WI38 (cell line): ENCODE measurements at regions not wholly inside any gene's neighbourhood (a gene's known extent, or its start where the extent isn't known, plus 50 kb on each side); places are given as distances from the start of the nearest gene placed in this dataset.

Experiments
- H3K4me3 ChIP-seq: 2 replicates; pipeline ENCODE4 v1.5.1; 2011; ENCODE audit warnings: low read depth, mild to moderate bottlenecking, control low read depth, low read length
- TF ChIP-seq, protein P1 (sequence below): IDR thresholded peaks from 2 replicates; pipeline ENCODE4 v1.5.1; 2012; ENCODE audit warnings: low read depth, mild to moderate bottlenecking, control low read depth, low read length

DNA sequence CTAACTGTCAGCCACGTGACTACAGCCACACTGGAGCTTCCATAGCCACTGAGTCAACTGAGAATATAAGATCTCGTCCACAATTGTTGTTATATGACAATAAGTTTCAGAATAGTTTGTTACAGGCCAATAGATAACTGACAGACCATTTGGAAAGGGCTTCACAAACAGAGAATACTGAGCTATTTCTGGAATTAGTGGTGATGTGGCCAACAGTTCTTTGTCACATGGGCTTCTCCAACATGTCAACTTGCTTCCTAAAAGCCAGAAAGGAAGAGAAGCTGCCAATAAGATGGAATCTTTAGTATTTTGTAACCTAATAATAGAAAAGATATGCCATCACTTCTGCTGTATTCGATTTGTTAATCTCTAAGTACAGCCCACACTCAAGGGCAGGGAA, 1220.4 kb downstream of the CDH8 start:
- H3K4me3 ChIP-seq, result no peak overlapping the region
- TF ChIP-seq, protein P1, sequence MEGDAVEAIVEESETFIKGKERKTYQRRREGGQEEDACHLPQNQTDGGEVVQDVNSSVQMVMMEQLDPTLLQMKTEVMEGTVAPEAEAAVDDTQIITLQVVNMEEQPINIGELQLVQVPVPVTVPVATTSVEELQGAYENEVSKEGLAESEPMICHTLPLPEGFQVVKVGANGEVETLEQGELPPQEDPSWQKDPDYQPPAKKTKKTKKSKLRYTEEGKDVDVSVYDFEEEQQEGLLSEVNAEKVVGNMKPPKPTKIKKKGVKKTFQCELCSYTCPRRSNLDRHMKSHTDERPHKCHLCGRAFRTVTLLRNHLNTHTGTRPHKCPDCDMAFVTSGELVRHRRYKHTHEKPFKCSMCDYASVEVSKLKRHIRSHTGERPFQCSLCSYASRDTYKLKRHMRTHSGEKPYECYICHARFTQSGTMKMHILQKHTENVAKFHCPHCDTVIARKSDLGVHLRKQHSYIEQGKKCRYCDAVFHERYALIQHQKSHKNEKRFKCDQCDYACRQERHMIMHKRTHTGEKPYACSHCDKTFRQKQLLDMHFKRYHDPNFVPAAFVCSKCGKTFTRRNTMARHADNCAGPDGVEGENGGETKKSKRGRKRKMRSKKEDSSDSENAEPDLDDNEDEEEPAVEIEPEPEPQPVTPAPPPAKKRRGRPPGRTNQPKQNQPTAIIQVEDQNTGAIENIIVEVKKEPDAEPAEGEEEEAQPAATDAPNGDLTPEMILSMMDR, result no peak

DNA sequence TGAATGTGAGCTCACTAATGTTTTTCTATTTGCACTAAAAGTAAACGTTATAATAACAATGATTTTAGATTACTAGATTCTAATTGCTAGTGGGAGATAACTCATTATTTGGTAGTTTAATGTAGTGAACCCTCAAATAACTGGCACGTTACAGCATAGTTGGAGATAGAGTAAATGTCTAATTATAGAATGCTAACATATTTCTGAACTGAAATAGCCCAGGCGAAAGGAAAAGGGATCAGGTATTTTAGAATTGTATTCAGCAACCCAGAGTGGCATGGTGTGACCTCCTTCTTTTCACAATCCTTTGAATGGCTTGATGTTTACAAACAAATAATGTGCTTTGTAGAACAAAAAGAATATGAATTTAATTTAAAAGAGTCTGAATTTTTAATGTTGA, 1221.2 kb downstream of the CDH8 start:
- TF ChIP-seq, protein P1, result no peak
- no peak overlapping the region for H3K4me3 ChIP-seq

DNA sequence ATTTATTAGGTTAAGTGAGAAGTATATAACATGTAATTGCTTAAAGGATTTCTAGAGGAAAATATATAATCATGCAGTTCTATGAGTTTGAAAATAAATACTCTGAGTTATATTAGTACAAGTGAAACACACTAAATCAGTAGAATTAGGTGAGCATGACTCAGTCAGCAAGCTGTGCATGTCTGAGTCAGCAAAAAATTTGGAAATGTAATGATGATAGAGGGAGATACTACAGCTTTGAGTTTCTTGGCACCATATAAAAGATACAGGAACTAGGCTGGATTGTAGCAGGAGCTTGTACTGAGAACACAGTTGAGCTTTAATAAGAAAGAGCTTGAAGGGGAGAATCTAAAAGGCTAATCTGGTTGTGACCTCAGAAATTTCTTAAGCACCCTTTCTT, 1224.6 kb downstream of the CDH8 start:
- no peak overlapping the region for H3K4me3 ChIP-seq
- TF ChIP-seq, protein P1, result no peak

DNA sequence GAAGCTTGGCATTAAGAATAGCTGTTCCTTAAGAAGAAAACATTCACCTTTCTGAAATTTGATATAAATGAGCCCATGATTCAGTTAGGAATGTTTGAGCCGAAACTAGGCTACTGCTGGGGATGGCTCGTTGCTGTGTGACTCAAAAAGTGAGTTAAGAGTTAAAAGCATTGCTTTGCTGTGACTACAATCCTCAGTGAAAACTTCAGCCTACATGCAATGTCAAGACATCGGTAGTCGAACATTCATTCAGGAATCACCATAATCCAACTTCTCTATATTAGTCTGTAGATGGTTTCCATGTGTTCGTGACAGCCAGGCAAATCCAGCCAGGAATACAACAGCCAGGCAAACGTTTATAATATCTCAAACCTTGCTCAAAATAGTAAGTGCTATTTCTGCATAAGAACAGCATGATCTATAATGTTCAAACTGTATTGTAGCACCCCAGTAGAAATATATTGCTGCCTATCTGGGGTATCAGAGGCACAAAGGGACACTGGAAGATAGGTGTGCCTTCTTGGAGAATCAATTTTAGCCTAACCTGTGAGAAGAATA, 1225.1 kb downstream of the CDH8 start:
- TF ChIP-seq, protein P1, result no peak
- no peak overlapping the region for H3K4me3 ChIP-seq

DNA sequence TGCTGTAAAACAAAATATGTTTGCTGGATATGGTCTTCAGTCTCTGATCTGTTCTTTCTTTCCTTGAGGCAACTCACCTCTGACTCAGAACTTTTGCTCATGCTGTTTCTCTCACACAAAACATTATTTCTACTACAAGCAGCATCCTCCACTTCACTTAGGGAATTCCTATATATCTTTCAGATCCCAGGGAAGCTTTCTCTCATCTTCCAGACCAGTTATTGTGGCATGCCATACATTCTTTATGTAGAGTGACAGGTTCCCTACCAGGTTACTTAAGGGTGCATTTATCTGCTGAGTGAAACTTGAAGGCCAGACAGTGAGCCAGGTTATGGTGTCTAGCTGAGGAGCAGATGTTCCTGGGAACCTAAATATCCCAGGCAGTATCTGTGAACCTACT, 1226.0 kb downstream of the CDH8 start:
- no peak overlapping the region for H3K4me3 ChIP-seq

DNA sequence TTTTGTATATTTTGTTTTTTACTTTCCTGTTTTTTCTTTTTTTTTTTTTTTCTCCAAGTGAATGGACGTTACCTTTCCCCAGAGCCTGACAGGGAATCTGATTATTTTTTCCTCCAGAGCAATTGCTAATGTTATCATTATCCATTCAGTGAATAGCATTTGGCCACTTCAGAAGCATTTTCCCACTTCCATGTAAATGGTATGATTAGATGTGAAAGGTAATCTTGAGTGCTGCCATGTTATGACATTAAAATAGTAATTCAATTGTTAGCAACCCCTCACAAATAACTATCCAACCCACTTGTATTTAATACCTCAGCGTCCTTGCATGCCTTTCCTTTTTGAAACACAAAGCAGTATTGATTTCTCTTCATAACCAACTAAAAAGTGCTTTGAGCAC, 1243.8 kb downstream of the CDH8 start:
- TF ChIP-seq, protein P1, result no peak

More for the DNA sequence above, 1226.0 kb downstream of the CDH8 start:
- TF ChIP-seq, protein P1, result no peak

DNA sequence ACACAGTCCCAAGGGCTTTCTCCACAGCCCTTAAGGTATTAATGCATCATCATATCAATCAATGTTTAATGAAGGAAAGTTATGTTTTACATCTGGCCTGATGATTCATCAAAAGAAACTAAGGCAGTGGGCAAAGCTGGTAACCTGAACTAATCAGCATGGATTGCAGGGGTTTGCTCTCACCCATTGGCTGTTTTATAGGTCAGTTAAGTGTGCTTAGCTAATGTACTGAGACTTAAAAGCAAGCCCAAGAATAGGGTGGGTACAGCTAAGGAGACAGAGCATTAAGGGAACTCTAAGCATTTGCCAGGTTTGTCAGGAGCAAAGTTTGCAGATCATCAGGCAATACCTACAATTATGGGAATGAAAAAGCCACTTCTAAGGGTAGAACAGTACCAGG, 1247.6 kb downstream of the CDH8 start:
- TF ChIP-seq, protein P1, result no peak

More for the DNA sequence above, 1243.8 kb downstream of the CDH8 start:
- H3K4me3 ChIP-seq, result no peak overlapping the region

More for the DNA sequence above, 1247.6 kb downstream of the CDH8 start:
- H3K4me3 ChIP-seq, result no peak overlapping the region
